Skin of body (tissue), 1 donor: ENCODE measurements at regions not wholly inside any gene's neighbourhood (a gene's known extent, or its start where the extent isn't known, plus 50 kb on each side); places are given as distances from the start of the nearest gene placed in this dataset.
A peak's percentile ranks its signal among the peaks of the same experiment; 100 is the strongest.
"Not testable (repeated sequence)": the region's sequence is repeated elsewhere in the genome, so short reads cannot be mapped to it uniquely, and the experiment has no call there.

ENCODE experiments used
- DNase-seq: peaks from one replicate; lab custom pipeline; 2025; lab: John Stamatoyannopoulos, UW

- no peak for DNase-seq
Observed at GRCh38 chr11:19627566-19627965, 85.1 kb upstream of the NAV2 start.

- DNase-seq, result no peak
Observed at GRCh38 chr11:19625438-19625837, 87.2 kb upstream of the NAV2 start.

- DNase-seq, result no peak
Observed at GRCh38 chr11:19617696-19618523, 94.7 kb upstream of the NAV2 start.

GRCh38 chr11:19615341-19616183, 97.1 kb upstream of the NAV2 start:
- DNase-seq, result no peak

GRCh38 chr11:19614370-19614940, 98.2 kb upstream of the NAV2 start:
- DNase-seq, result no peak

GRCh38 chr11:19612025-19612424, 100.6 kb upstream of the NAV2 start:
- DNase-seq, result not testable (repeated sequence)

- DNase-seq, result no peak
Observed at GRCh38 chr11:19607656-19608360, 104.8 kb upstream of the NAV2 start.

GRCh38 chr11:19606856-19607655, 105.6 kb upstream of the NAV2 start:
- no peak for DNase-seq

- no peak for DNase-seq
Observed at GRCh38 chr11:19605520-19606371, 106.9 kb upstream of the NAV2 start.

- no peak for DNase-seq
Observed at GRCh38 chr11:19604679-19605375, 107.8 kb upstream of the NAV2 start.

- DNase-seq, result no peak
Observed at GRCh38 chr11:19603771-19604170, 108.9 kb upstream of the NAV2 start.

GRCh38 chr11:19602891-19603290, 109.7 kb upstream of the NAV2 start:
- no peak for DNase-seq

- no peak for DNase-seq
Observed at GRCh38 chr11:19602406-19602805, 110.2 kb upstream of the NAV2 start.

GRCh38 chr11:19601235-19601634, 111.4 kb upstream of the NAV2 start:
- no peak for DNase-seq

- DNase-seq, result no peak
Observed at GRCh38 chr11:19599681-19600080, 113.0 kb upstream of the NAV2 start.

- DNase-seq, result no peak
Observed at GRCh38 chr11:19598876-19599486, 113.7 kb upstream of the NAV2 start.

GRCh38 chr11:19598456-19598855, 114.2 kb upstream of the NAV2 start:
- DNase-seq, result no peak

GRCh38 chr11:19597876-19598275, 114.8 kb upstream of the NAV2 start:
- DNase-seq, result no peak

- DNase-seq, result peak; percentile 31
Observed at GRCh38 chr11:19597206-19597605, 115.4 kb upstream of the NAV2 start.
